ENCODE measurements at regions not wholly inside any gene's neighbourhood (a gene's known extent, or its start where the extent isn't known, plus 50 kb on each side); places are given as distances from the start of the nearest gene placed in this dataset.

GRCh38 chr12:77685901-77686300 is 144.8 kb upstream of the NAV3 start:
- TF ChIP-seq, protein P1, sequence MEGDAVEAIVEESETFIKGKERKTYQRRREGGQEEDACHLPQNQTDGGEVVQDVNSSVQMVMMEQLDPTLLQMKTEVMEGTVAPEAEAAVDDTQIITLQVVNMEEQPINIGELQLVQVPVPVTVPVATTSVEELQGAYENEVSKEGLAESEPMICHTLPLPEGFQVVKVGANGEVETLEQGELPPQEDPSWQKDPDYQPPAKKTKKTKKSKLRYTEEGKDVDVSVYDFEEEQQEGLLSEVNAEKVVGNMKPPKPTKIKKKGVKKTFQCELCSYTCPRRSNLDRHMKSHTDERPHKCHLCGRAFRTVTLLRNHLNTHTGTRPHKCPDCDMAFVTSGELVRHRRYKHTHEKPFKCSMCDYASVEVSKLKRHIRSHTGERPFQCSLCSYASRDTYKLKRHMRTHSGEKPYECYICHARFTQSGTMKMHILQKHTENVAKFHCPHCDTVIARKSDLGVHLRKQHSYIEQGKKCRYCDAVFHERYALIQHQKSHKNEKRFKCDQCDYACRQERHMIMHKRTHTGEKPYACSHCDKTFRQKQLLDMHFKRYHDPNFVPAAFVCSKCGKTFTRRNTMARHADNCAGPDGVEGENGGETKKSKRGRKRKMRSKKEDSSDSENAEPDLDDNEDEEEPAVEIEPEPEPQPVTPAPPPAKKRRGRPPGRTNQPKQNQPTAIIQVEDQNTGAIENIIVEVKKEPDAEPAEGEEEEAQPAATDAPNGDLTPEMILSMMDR (conservative IDR thresholded peaks at IDR 0.05), result no peak
- TF ChIP-seq EZH2 (IDR thresholded peaks at IDR 0.05; ENCODE audit: low read depth), result no peak
